Stomach smooth muscle (tissue), 2 donors: ENCODE measurements at regions not wholly inside any gene's neighbourhood (a gene's known extent, or its start where the extent isn't known, plus 50 kb on each side); places are given as distances from the start of the nearest gene placed in this dataset.

Experiments used
- H3K27ac ChIP-seq: one replicate; pipeline ENCODE4 v1.7.0; 2013; ENCODE audit warnings: mild to moderate bottlenecking, low read length, inconsistent platforms
- H3K27me3 ChIP-seq, 2 donors: one replicate each; pipeline ENCODE4 v1.7.0; 2013; ENCODE audit warnings: low read length in 2 of 2; ENCODE audit not compliant: insufficient read depth in 2 of 2, control insufficient read depth in 1 of 2
- H3K36me3 ChIP-seq, 2 donors: one replicate each; pipeline ENCODE4 v1.7.0; 2013; ENCODE audit warnings: low read length in 2 of 2; ENCODE audit not compliant: control insufficient read depth in 2 of 2, insufficient read depth in 2 of 2
- H3K4me1 ChIP-seq: one replicate; pipeline ENCODE4 v1.7.0; 2013; ENCODE audit warnings: low read length; ENCODE audit not compliant: control insufficient read depth, insufficient read depth
- H3K4me3 ChIP-seq, 2 donors: one replicate each; pipeline ENCODE4 v1.7.0; 2013; ENCODE audit warnings: low read length in 2 of 2
- H3K9ac ChIP-seq, 2 donors: one replicate each; pipeline ENCODE4 v1.7.0; 2013; ENCODE audit warnings: low read length in 2 of 2, mild to moderate bottlenecking in 1 of 2
- H3K9me3 ChIP-seq, 2 donors: one replicate each; pipeline ENCODE4 v1.7.0; 2013; ENCODE audit warnings: low read length in 2 of 2; ENCODE audit not compliant: control insufficient read depth in 2 of 2
- donor health status: healthy.
- donor health status: Pancreatic carcinoma.

GRCh38 chr9:82367016-82367415, 378.4 kb downstream of the SPATA31D1 start:
- Histone ChIP-seq H3K36me3 (no peaks in the 10 kb centered on the region), H3K4me3 (no peak overlapping the region), H3K4me1 (no peaks in the 10 kb centered on the region), H3K27me3 (no peaks in the 10 kb centered on the region), H3K9ac (no peak overlapping the region), H3K9me3 (no peaks in the 10 kb centered on the region), H3K27ac (no peak overlapping the region)

GRCh38 chr9:82367929-82368328, 379.4 kb downstream of the SPATA31D1 start:
- no peak overlapping the region for H3K27ac ChIP-seq
- H3K9ac ChIP-seq = no peak overlapping the region
- no peaks in the 10 kb centered on the region for H3K36me3 ChIP-seq
- H3K9me3 ChIP-seq = no peaks in the 10 kb centered on the region
- no peaks in the 10 kb centered on the region for H3K27me3 ChIP-seq
- H3K4me3 ChIP-seq = no peak overlapping the region
- H3K4me1 ChIP-seq = no peaks in the 10 kb centered on the region

- Histone ChIP-seq H3K4me1 (no peaks in the 10 kb centered on the region), H3K9me3 (no peaks in the 10 kb centered on the region), H3K27ac (no peak overlapping the region)
These were observed 380.8 kb downstream of the SPATA31D1 start for GRCh38 chr9:82369251-82369945.

GRCh38 chr9:82375041-82375440, 386.5 kb downstream of the SPATA31D1 start:
- H3K9ac ChIP-seq = no peak overlapping the region
- H3K27me3 ChIP-seq = no peaks in the 10 kb centered on the region
- no peak overlapping the region for H3K27ac ChIP-seq
- H3K36me3 ChIP-seq = no peaks in the 10 kb centered on the region
- no peaks in the 10 kb centered on the region for H3K4me1 ChIP-seq
- H3K9me3 ChIP-seq = no peaks in the 10 kb centered on the region
- H3K4me3 ChIP-seq = no peak overlapping the region

More at GRCh38 chr9:82369251-82369945, 380.8 kb downstream of the SPATA31D1 start:
- Histone ChIP-seq H3K9ac (no peak overlapping the region), H3K27me3 (no peaks in the 10 kb centered on the region), H3K4me3 (no peak overlapping the region), H3K36me3 (no peaks in the 10 kb centered on the region)

- Histone ChIP-seq H3K9ac (no peak overlapping the region), H3K27ac (no peak overlapping the region), H3K4me3 (no peak overlapping the region), H3K9me3 (no peaks in the 10 kb centered on the region), H3K36me3 (no peaks in the 10 kb centered on the region), H3K4me1 (no peaks in the 10 kb centered on the region), H3K27me3 (no peaks in the 10 kb centered on the region)
These were observed 388.2 kb downstream of the SPATA31D1 start for GRCh38 chr9:82376677-82377232.

GRCh38 chr9:82382887-82383616, 394.5 kb downstream of the SPATA31D1 start:
- no peaks in the 10 kb centered on the region for H3K9me3 ChIP-seq
- H3K27me3 ChIP-seq = no peaks in the 10 kb centered on the region
- H3K36me3 ChIP-seq = no peaks in the 10 kb centered on the region
- H3K4me1 ChIP-seq = no peaks in the 10 kb centered on the region
- no peak overlapping the region for H3K9ac ChIP-seq
- no peak overlapping the region for H3K27ac ChIP-seq
- no peak overlapping the region for H3K4me3 ChIP-seq

GRCh38 chr9:82385633-82386032, 397.1 kb downstream of the SPATA31D1 start:
- Histone ChIP-seq H3K27ac (no peak overlapping the region), H3K36me3 (no peaks in the 10 kb centered on the region), H3K27me3 (no peaks in the 10 kb centered on the region), H3K4me3 (no peak overlapping the region), H3K4me1 (no peaks in the 10 kb centered on the region), H3K9ac (no peak overlapping the region), H3K9me3 (no peaks in the 10 kb centered on the region)

- H3K9me3 ChIP-seq = no peaks in the 10 kb centered on the region
- H3K27me3 ChIP-seq = no peaks in the 10 kb centered on the region
- H3K4me1 ChIP-seq = no peaks in the 10 kb centered on the region
- H3K36me3 ChIP-seq = no peaks in the 10 kb centered on the region
- no peak overlapping the region for H3K9ac ChIP-seq
- H3K4me3 ChIP-seq = no peak overlapping the region
- H3K27ac ChIP-seq = no peak overlapping the region
These were observed 409.0 kb downstream of the SPATA31D1 start for GRCh38 chr9:82397534-82397933.

- Histone ChIP-seq H3K4me3 (no peak overlapping the region), H3K27me3 (no peaks in the 10 kb centered on the region), H3K9me3 (no peaks in the 10 kb centered on the region), H3K9ac (no peak overlapping the region), H3K27ac (no peak overlapping the region), H3K4me1 (no peaks in the 10 kb centered on the region), H3K36me3 (no peaks in the 10 kb centered on the region)
These were observed 415.8 kb downstream of the SPATA31D1 start for GRCh38 chr9:82404196-82404870.

GRCh38 chr9:82404881-82405280, 416.3 kb downstream of the SPATA31D1 start:
- no peak overlapping the region for H3K27ac ChIP-seq
- no peaks in the 10 kb centered on the region for H3K36me3 ChIP-seq
- no peaks in the 10 kb centered on the region for H3K27me3 ChIP-seq
- H3K4me1 ChIP-seq = no peaks in the 10 kb centered on the region
- no peak overlapping the region for H3K9ac ChIP-seq
- no peak overlapping the region for H3K4me3 ChIP-seq
- H3K9me3 ChIP-seq = no peaks in the 10 kb centered on the region
